Fibroblast of villous mesenchyme (primary cell): ENCODE measurements at regions not wholly inside any gene's neighbourhood (a gene's known extent, or its start where the extent isn't known, plus 50 kb on each side); places are given as distances from the start of the nearest gene placed in this dataset.

Experiments
- DNase-seq: peaks from one replicate; pipeline ENCODE4 v3.0.0-alpha.2; 2010; ENCODE audit warnings: low read depth
- H3K4me3 ChIP-seq: 2 replicates; pipeline ENCODE4 v1.5.1; 2011; ENCODE audit warnings: low read depth, mild to moderate bottlenecking, low read length
- TF ChIP-seq, protein P1 (sequence below): IDR thresholded peaks from 2 replicates; pipeline ENCODE4 v1.5.1; 2012; ENCODE audit warnings: low read depth, mild to moderate bottlenecking, low read length; ENCODE audit not compliant: insufficient read depth

DNA sequence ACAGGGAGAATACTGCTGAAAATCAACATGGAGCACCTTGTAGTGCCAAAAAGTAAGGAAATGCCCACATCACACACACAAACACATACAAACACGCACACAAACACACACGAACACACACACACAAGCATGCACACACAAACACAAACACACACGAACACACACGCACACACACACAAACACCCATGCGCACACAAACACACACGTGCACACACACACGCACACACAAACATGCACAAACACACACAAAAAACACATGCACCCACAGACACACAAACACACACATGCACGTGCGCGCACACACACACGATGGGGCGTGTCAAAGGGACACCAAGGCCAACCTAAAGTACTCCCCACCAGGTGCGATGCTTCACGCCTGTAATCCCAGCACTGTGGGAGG, 61.7 kb upstream of the C14orf180 start:
- no peak overlapping the region for H3K4me3 ChIP-seq
- TF ChIP-seq, protein P1, sequence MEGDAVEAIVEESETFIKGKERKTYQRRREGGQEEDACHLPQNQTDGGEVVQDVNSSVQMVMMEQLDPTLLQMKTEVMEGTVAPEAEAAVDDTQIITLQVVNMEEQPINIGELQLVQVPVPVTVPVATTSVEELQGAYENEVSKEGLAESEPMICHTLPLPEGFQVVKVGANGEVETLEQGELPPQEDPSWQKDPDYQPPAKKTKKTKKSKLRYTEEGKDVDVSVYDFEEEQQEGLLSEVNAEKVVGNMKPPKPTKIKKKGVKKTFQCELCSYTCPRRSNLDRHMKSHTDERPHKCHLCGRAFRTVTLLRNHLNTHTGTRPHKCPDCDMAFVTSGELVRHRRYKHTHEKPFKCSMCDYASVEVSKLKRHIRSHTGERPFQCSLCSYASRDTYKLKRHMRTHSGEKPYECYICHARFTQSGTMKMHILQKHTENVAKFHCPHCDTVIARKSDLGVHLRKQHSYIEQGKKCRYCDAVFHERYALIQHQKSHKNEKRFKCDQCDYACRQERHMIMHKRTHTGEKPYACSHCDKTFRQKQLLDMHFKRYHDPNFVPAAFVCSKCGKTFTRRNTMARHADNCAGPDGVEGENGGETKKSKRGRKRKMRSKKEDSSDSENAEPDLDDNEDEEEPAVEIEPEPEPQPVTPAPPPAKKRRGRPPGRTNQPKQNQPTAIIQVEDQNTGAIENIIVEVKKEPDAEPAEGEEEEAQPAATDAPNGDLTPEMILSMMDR = no peak
- no peak for DNase-seq

DNA sequence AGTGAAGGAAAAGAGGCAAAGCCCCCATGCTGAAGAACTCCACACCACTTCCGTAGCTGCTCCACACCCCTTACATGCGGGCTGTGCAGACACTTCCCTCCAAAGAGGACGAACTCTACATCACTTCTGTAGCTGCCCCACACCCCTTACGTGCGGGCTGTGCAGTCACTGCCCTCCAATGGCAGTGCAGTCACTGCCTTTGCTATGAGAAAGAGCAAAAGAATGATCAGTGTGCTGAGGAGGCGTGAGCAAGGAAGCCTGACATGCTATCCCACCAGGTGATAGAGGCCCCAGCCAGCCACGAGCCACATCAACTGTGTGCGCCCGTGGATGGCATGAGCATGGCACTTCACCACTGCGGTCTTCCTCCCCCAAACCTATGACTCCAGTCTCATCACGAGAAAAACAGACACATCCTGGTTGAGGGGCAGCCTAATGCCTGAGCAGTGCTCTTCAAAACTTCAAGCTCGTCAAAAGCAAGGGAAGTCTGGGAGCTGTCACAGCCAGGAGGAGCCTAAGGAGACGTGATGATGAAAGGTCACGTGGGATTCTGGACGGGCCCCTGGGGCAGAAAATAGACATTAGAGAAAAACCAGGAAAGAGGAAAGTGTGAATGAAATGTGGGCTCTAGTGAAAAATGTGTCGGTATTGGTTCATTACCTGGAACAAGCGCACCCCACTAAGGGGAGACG, 60.8 kb upstream of the C14orf180 start:
- TF ChIP-seq, protein P1 = no peak
- no peak for DNase-seq
- no peak overlapping the region for H3K4me3 ChIP-seq

DNA sequence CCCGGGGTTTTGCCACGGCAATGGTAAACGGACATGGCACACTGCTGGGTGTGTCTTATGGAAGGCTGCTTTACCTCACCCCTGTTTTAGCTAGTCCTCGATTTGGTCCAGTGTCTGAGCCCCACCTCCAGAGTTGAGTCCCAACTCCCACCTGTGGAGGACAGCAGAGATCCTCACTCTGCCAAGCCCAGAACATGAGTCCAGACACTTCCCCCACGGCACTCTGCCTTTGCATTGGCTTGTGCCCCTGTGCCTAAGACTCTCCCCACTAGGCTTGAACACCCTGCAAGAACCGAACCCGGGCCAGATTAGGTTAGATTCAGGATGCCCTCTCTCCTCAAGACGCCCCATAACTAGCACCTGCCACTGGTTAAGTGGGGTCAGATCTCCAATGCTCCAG, 59.8 kb upstream of the C14orf180 start:
- TF ChIP-seq, protein P1 = no peak
- no peak overlapping the region for H3K4me3 ChIP-seq
- DNase-seq = no peak

DNA sequence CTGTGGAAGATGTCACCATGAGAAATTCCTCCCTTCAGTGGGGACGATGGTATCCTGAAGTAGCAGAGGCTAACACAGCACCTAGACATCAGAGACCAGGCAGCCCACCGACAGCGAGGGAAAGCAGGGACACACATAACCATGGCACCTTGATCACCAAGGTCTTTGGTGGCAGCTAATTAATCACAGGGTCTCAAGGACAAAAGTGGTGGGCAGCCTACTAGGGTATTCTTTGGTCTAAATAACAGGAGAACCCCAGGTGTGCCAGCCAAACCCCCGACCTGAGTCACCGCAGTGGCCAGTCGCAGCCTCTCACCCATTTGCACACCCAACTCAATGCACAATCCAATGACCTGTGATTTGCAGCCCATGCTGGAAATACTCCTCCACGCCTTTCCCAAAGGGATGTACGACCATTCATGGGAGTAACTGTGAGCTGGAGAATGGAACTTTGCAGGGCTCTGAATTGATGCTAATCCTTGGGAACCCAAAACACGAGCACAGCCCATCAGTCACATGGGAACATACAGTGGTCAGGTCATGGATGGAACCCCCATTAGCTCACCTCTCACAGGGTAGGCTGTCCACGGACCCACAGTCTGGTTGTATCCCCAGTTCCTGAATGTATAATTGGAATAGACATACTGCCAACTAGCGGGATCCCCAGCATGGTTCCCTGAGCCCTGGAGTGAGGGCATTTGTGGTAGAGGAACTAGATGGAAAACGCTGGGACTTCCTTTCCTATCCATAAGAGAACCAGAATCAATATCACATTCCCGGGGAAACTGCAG, 58.7 kb upstream of the C14orf180 start:
- no peak for DNase-seq
- TF ChIP-seq, protein P1 = no peak
- H3K4me3 ChIP-seq = no peak overlapping the region

DNA sequence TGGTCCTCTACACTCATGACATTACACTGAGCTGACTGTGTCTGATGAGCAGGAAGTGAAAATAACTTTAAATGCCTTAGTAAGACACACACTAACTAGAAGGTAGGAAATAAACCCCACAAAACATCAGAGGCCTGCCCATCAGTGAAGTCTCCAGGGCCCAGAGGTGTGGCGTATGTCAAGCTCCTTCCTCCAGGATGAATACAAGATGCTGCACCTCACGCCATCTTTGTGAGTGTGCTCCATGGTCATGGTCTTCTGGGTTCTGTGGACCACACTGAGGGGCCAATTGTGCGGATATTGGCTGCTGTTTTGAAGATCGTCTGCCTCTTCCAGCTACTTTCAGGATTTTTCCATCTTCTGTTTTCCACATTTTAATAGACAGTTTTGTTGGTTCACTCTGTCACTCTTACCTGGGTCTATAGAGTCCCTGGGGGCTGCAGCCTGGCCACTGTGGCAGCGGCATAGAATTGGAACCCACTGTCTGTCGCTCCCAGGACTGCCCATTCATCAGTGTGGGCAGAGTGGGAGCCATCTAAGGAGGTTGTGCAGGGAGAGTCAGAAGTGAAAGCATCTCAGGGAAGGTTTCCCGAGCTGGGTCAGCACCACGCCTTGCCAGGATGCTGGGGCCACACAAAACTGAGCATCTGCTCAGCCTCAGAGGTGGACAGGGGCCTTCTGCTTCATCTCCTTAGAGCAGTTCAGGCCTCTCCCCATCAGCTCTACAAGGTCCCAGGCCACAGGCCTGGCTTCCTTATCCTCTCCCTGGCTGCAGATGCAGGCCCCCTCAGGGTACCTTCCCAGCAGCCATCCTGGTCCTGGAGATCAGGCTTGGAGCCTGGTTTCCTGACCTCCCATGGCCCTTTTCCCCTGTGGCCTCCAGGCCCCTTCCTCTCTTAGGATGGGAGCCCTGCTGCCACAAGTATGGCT, 57.5 kb upstream of the C14orf180 start:
- H3K4me3 ChIP-seq = no peak overlapping the region
- no peak for DNase-seq
- TF ChIP-seq, protein P1 = no peak

DNA sequence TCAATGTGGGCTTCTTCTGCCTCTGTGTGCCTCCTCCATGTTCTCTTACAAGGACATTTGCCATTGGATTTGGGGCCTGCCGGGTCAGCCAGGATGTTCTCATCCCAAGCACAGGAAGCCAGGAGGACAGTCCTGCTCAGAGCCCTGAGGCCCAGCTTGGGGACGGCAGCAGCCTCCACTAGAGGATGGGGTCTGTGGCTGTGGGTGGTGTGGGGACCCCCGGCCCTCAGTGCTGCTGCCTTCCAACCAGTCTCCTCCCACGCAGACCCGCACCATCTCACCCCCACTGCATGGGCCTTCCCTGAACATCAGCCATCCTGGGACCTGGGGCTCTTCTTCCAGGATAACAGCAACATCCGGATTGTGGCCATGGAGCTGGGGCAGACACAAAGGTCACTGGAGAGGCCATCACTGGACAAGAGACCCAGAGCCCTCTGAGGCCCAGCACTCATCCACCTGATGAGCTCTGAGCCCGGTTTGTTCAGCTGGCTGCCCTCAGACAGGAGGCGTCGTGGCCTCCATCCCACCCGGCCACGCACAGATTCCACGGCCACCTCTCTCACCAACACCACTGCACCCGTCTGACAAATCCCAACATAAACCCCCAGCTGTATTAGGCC, 56.5 kb upstream of the C14orf180 start:
- no peak for DNase-seq
- no peak overlapping the region for H3K4me3 ChIP-seq
- TF ChIP-seq, protein P1 = no peak
